Astrocyte of the spinal cord (primary cell): ENCODE measurements at regions not wholly inside any gene's neighbourhood (a gene's known extent, or its start where the extent isn't known, plus 50 kb on each side); places are given as distances from the start of the nearest gene placed in this dataset.

Experiments
- DNase-seq: peaks from one replicate; pipeline ENCODE4 v3.0.0; 2011; ENCODE audit warnings: low read depth, low spot score
- H3K4me3 ChIP-seq: 2 replicates; pipeline ENCODE4 v1.5.1; 2011; ENCODE audit warnings: low read depth, mild to moderate bottlenecking, low read length, moderate library complexity
- in situ Hi-C: cut with HindIII; loops from 2 replicates; pipeline ENCODE4 v1.10.0; 2017; ENCODE audit warnings: low sequenced_read_pairs
- TF ChIP-seq, protein P1 (sequence below): IDR thresholded peaks from 2 replicates; pipeline ENCODE4 v1.5.1; 2012; ENCODE audit warnings: low read depth, mild to moderate bottlenecking, low read length, inconsistent platforms

DNA sequence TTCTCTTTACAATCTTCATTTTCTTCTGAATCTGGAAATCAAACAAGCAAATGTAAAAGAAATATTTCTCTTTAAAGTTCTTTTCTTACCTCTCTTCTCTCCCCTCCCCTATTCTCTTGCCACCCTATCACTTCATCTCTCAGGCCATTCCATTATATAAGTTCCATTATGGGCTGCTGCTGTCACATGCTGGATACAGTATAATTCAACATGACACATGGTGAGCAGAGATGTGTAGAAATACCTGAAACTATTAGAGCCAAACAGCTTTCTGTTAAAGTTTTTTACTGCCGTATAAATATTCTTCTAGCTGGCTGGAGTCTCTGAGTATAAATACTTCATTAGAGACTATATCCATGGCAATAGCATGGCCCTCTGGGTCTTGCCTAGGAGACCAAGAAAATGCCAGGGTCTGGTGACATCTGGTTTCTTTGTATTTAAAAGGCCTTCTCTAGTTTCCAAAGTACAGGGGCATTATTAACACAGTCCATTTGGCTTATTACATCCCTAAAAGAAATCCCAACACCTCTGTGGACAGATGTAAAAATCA lies 139.6 kb downstream of the TFAP2B start:
- in situ Hi-C loops: no loop called here
- no peak overlapping the region for H3K4me3 ChIP-seq
- DNase-seq: no peak
- TF ChIP-seq, protein P1, sequence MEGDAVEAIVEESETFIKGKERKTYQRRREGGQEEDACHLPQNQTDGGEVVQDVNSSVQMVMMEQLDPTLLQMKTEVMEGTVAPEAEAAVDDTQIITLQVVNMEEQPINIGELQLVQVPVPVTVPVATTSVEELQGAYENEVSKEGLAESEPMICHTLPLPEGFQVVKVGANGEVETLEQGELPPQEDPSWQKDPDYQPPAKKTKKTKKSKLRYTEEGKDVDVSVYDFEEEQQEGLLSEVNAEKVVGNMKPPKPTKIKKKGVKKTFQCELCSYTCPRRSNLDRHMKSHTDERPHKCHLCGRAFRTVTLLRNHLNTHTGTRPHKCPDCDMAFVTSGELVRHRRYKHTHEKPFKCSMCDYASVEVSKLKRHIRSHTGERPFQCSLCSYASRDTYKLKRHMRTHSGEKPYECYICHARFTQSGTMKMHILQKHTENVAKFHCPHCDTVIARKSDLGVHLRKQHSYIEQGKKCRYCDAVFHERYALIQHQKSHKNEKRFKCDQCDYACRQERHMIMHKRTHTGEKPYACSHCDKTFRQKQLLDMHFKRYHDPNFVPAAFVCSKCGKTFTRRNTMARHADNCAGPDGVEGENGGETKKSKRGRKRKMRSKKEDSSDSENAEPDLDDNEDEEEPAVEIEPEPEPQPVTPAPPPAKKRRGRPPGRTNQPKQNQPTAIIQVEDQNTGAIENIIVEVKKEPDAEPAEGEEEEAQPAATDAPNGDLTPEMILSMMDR: no peak

DNA sequence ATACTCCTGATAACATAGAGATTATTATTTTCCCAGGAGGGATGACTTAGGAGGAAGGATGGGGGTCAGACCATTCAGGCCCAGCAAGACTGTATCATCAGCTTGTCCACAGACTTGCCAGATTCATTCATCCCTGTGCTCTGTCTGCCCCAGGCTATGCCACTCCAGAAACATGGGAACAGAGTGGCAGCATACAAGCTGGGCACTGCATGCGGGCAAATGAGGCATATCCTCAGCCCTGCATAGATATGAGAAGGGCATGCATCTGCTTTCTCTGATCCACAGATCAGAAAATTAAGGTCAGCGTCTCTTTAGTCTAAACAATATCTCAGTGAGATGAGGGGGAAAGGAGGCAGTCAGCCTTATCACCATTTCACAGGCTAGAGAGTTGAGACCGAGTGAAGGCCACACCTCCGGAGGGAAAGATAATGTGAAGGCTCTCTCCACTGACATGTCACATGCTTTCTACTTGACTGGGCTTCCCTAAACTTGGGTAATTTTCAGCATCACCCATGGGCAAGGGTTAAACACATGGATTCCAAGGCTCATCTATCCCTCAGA lies 140.5 kb downstream of the TFAP2B start:
- in situ Hi-C loops: no loop called here
- H3K4me3 ChIP-seq: no peak overlapping the region
- TF ChIP-seq, protein P1: no peak
- no peak for DNase-seq

DNA sequence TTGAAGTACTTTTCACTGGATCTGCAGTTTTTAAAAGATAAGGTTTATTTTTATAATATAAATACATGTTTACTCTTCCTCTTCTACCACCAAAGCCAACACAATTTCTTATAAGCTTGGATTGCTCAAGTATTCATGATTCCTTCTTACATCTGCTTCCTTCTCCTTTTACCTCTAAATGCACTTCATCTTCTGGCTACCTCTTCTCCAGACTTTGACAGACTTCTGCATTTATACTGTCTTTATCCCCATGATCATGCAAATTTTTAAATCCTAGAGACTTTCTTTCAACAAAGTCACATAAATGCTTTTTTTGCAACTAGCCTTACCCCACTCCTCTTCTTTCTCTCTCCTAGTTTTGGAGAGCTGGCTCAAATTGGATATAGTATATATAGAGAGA lies 142.9 kb downstream of the TFAP2B start:
- in situ Hi-C loops: no loop called here
- no peak for DNase-seq
- no peak overlapping the region for H3K4me3 ChIP-seq
- TF ChIP-seq, protein P1: no peak

DNA sequence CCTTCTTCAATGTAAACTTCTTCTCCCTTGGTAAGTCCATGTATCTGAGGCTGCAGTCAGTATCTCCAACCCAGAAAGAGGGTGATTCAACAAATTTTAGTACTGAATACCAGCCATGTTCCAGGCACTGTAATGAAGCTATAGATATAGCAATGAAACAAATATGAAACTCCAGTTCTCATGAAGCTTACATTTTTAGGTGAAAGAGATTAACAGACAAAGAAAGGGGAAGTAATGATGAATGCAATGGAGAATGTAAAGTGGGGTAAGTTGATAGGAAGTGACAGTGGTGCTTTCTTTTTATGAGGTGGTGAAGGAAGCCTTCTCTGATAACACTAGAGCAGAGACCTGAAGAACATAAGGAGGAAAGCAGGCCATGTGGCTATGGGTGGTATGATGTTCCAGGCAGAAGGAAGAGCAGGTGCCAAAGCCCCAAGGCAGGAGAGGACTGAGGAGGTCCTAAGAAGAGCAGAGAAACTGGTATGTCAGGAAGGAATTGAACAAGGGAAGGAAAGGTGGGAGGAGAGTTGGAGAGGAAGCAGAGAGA lies 143.6 kb downstream of the TFAP2B start:
- in situ Hi-C loops: no loop called here
- TF ChIP-seq, protein P1: no peak
- no peak overlapping the region for H3K4me3 ChIP-seq
- DNase-seq: no peak

DNA sequence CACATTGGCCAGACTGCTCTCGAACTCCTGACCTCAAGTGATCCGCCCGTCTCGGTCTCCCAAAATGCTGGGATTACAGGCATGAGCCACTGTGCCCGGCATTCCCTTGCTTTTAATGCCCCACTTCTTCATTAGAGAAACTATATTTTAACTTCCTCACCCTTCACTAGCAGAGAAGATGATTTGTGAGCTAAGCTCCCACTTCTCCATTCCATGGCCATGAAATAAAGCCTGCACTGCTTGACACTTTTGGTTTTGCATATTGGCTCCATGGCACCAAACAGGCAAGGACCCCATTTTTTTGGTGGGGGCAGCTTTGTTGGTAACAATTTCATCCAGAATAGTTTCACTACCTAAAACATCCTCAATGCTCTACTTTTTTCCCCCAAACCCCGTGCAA lies 145.3 kb downstream of the TFAP2B start:
- in situ Hi-C loops: no loop called here
- TF ChIP-seq, protein P1: no peak
- H3K4me3 ChIP-seq: no peak overlapping the region
- no peak for DNase-seq

GRCh38 chr6:50965495-50965894 lies 146.8 kb downstream of the TFAP2B start:
- TF ChIP-seq, protein P1: no peak
- no peak for DNase-seq
- in situ Hi-C loops: no loop called here
- no peak overlapping the region for H3K4me3 ChIP-seq

GRCh38 chr6:50966532-50966931 lies 147.9 kb downstream of the TFAP2B start:
- TF ChIP-seq, protein P1: no peak
- DNase-seq: no peak
- H3K4me3 ChIP-seq: no peak overlapping the region
- in situ Hi-C loops: no loop called here
